Left lung (tissue), 4 donors: ENCODE measurements at regions not wholly inside any gene's neighbourhood (a gene's known extent, or its start where the extent isn't known, plus 50 kb on each side); places are given as distances from the start of the nearest gene placed in this dataset.

ENCODE experiments used
- ATAC-seq: fragments of 200-7000 bp; cut with Tn5 transposase; one replicate; pipeline ENCODE4 v1.9.1; 2020; ENCODE audit warnings: moderate library complexity
- DNase-seq, 4 donors: peaks; one replicate each; pipeline ENCODE4 v3.0.0-alpha.2; 2013 to 2020
- H3K27ac ChIP-seq, 2 donors: fragments of 200-600 bp; sonication (generic) in 1 of 2; one replicate each; pipeline versions ENCODE4 v1.5.0 to v1.8.0; 2020 to 2021
- H3K27me3 ChIP-seq, 2 donors: fragments of 200-600 bp; sonication (generic) in 1 of 2; one replicate each; pipeline versions ENCODE4 v1.5.0 to v1.8.0; 2020 to 2021
- H3K36me3 ChIP-seq, 2 donors: fragments of 200-600 bp; sonication (generic) in 1 of 2; one replicate each; pipeline versions ENCODE4 v1.5.0 to v1.8.0; 2020 to 2021
- H3K4me1 ChIP-seq, 2 donors: fragments of 200-600 bp; one replicate each; pipeline ENCODE4 v1.8.0; 2021
- H3K4me3 ChIP-seq, 2 donors: fragments of 200-600 bp; sonication (generic) in 1 of 2; one replicate each; pipeline versions ENCODE4 v1.5.0 to v1.8.0; 2020 to 2021; ENCODE audit warnings: mild to moderate bottlenecking in 1 of 2
- H3K9me3 ChIP-seq, 2 donors: fragments of 200-600 bp; sonication (generic) in 1 of 2; one replicate each; pipeline versions ENCODE4 v1.5.0 to v1.8.0; 2020 to 2021
- intact Hi-C, 2 donors: fragments of 100-400 bp; cut with DNase I; formaldehyde crosslinking; loops; one replicate each; pipeline versions ENCODE4 v1.11.2 to v1.14.2; 2022
- TF ChIP-seq, protein P1 (sequence below), 2 donors: fragments of 200-600 bp; sonication (generic) in 1 of 2; IDR thresholded peaks; one replicate each; pipeline versions ENCODE4 v1.5.0 to v1.8.0; 2021; ENCODE audit warnings: antibody characterized with exemption in 2 of 2
- donor health status: DM: no; HTN: yes; CAD: no.
- donor health status: DM: no; HTN: no; CAD: no.

DNA sequence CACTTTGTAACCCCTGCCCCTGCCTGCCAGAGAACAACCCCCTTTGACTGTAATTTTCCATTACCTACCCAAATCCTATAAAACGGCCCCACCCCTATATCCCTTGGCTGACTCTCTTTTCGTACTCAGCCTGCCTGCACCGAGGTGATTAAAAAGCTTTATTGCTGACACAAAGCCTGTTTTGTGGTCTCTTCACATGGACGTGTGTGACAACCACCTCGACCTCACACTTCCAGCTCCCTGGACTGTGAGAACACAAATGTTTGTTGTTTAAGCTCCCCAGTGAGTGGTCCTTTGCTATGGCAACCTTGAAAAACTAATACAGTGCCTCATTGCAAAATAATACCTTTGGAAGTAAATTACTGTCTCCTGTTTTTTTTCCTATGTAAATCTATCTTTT lies 299.2 kb upstream of the POU1F1 start:
- TF ChIP-seq, protein P1, sequence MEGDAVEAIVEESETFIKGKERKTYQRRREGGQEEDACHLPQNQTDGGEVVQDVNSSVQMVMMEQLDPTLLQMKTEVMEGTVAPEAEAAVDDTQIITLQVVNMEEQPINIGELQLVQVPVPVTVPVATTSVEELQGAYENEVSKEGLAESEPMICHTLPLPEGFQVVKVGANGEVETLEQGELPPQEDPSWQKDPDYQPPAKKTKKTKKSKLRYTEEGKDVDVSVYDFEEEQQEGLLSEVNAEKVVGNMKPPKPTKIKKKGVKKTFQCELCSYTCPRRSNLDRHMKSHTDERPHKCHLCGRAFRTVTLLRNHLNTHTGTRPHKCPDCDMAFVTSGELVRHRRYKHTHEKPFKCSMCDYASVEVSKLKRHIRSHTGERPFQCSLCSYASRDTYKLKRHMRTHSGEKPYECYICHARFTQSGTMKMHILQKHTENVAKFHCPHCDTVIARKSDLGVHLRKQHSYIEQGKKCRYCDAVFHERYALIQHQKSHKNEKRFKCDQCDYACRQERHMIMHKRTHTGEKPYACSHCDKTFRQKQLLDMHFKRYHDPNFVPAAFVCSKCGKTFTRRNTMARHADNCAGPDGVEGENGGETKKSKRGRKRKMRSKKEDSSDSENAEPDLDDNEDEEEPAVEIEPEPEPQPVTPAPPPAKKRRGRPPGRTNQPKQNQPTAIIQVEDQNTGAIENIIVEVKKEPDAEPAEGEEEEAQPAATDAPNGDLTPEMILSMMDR (IDR thresholded peaks at IDR 0.05), result no peak
- intact Hi-C loops, result no loop called here
- no peaks in the 10 kb centered on the region for H3K27me3 ChIP-seq
- no peaks in the 10 kb centered on the region for H3K36me3 ChIP-seq
- H3K4me1 ChIP-seq, result no peaks in the 10 kb centered on the region
- H3K4me3 ChIP-seq, result no peak overlapping the region
- DNase-seq, result no peak
- no peak for ATAC-seq
- no peak overlapping the region for H3K27ac ChIP-seq
- no peaks in the 10 kb centered on the region for H3K9me3 ChIP-seq

DNA sequence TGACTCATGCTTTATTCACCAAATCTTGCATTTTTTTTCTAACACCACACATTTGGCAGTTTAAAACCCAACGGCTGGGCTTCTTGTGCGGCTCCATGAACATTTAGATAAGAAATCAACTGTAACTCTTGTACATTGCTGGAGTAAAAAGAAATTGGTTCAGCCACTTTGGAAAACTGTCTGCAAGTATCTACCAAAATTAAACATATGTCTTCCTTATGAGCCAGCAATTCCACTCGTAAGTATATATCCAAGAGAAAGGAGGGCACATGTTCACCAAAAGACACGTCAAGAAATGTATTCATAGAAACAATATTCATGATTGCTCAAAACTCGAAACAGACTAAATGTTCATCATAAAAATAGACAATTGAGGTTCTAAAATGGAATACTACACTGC lies 291.9 kb upstream of the POU1F1 start:
- H3K27me3 ChIP-seq, result no peaks in the 10 kb centered on the region
- H3K27ac ChIP-seq, result no peak overlapping the region
- ATAC-seq (no peak), DNase-seq (no peak)
- no peaks in the 10 kb centered on the region for H3K4me1 ChIP-seq
- no peak overlapping the region for H3K4me3 ChIP-seq
- no peaks in the 10 kb centered on the region for H3K36me3 ChIP-seq
- TF ChIP-seq, protein P1 (IDR thresholded peaks at IDR 0.05), result no peak
- no peaks in the 10 kb centered on the region for H3K9me3 ChIP-seq
- intact Hi-C loops, result no loop called here

DNA sequence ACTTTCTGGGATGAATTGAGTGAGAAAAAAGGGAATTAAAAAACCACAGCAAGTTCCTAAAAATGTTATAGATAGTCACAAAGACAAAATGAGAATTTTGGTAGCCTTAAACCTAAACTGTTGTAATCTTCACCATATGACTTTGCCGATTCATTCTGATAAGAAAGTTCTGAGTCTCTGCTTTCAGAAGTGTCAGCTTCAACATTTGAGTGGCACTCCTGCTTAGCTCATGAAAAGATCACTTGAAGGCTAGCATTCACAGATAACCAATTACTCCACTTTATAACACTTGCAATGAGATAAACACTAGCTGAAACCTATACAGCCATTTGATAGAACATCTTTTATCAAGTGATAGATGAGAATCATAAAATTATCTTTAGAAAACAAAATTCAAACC lies 288.1 kb upstream of the POU1F1 start:
- DNase-seq (no peak), ATAC-seq (no peak)
- H3K36me3 ChIP-seq, result no peaks in the 10 kb centered on the region
- H3K9me3 ChIP-seq, result no peaks in the 10 kb centered on the region
- H3K27me3 ChIP-seq, result no peaks in the 10 kb centered on the region
- no peak overlapping the region for H3K27ac ChIP-seq
- intact Hi-C loops, result no loop called here
- H3K4me1 ChIP-seq, result no peaks in the 10 kb centered on the region
- H3K4me3 ChIP-seq, result no peak overlapping the region
- TF ChIP-seq, protein P1 (IDR thresholded peaks at IDR 0.05), result no peak

DNA sequence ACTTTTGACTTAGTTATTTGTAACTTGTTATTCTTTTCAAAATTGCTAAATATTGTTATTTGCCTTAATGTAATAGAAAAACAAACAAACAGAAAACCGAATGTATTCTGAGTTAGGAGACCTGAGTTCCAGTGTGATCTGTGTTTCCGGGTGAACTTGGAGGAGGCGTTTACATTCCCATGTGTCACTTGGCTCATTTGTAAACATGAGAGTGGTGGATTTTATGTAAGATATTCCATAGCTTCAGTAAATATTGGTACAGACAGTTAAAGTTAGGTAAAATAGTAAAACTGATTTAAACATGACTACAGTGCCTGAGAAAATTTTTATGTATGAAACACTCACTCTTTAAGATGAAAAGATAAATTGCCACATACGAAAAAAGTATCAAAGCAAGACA lies 287.3 kb upstream of the POU1F1 start:
- Histone ChIP-seq H3K27ac (no peak overlapping the region), H3K27me3 (no peaks in the 10 kb centered on the region), H3K36me3 (no peaks in the 10 kb centered on the region), H3K4me1 (no peaks in the 10 kb centered on the region), H3K4me3 (no peak overlapping the region), H3K9me3 (no peaks in the 10 kb centered on the region)
- ATAC-seq, result no peak
- intact Hi-C loops, result no loop called here
- TF ChIP-seq, protein P1 (IDR thresholded peaks at IDR 0.05), result no peak
- no peak for DNase-seq

DNA sequence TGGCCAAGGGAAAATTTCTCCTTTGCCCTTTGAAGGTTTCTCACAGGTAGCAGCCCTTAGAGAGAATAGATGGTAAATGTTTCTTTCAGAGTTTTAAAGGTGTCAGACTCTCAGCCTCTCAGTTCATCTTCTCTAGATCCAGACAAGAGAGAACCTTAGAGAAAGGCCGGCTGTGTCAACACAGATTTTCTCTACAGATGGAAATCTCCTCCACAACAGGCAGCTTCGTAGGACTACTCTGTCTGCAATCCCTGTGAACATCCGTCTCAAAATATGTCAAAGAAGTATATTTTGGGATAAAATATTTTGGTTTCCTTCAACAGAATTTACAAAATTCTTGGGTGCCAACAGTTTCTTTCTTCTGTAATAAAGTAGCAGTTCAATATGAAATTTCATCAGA lies 282.1 kb upstream of the POU1F1 start:
- Histone ChIP-seq H3K9me3 (no peaks in the 10 kb centered on the region), H3K27me3 (no peaks in the 10 kb centered on the region), H3K36me3 (no peaks in the 10 kb centered on the region), H3K4me1 (no peaks in the 10 kb centered on the region), H3K4me3 (no peak overlapping the region), H3K27ac (no peak overlapping the region)
- intact Hi-C loops, result no loop called here
- no peak for DNase-seq
- no peak for ATAC-seq
- TF ChIP-seq, protein P1 (IDR thresholded peaks at IDR 0.05), result no peak
